B cell (primary cell): ENCODE measurements at regions not wholly inside any gene's neighbourhood (a gene's known extent, or its start where the extent isn't known, plus 50 kb on each side); places are given as distances from the start of the nearest gene placed in this dataset.

Experiments used
- ATAC-seq: fragments of 200-7000 bp; cut with Tn5 transposase; one replicate; pipeline ENCODE4 v1.10.0; 2021; ENCODE audit warnings: low read depth, mild to moderate bottlenecking, moderate number of reproducible peaks, moderate library complexity
- CTCF ChIA-PET: fragments of 350-600 bp; sonication (Branson Sonifier 250); formaldehyde crosslinking; loops from one replicate; lab custom pipeline; 2021; ENCODE audit warnings: antibody characterized with exemption, inconsistent platforms; lab: Charles Lee
- POLR2A ChIA-PET: fragments of 350-600 bp; sonication (Branson Sonifier 250); formaldehyde crosslinking; loops from one replicate; lab custom pipeline; 2021; ENCODE audit warnings: antibody characterized with exemption; lab: Charles Lee
- DNase-seq: peaks from one replicate; pipeline ENCODE4 v3.0.0; 2013
- H2AFZ ChIP-seq: 2 replicates; pipeline ENCODE4 v1.6.1; 2012; ENCODE audit warnings: mild to moderate bottlenecking, low read depth, low read length; ENCODE audit not compliant: insufficient read depth, poor library complexity, severe bottlenecking
- H3K27ac ChIP-seq, 2 donors: 1 replicate in 1 of 2; 2 replicates in 1 of 2; pipeline ENCODE4 v1.5.1; 2012 to 2013; ENCODE audit warnings: low read length in 2 of 2, mild to moderate bottlenecking in 2 of 2, moderate library complexity in 1 of 2
- H3K27me3 ChIP-seq, 4 experiments: fragments of 200-600 bp in 1 of 4; sonication (generic) in 1 of 4; replicated peaks in 1 of 4; 1 replicate in 2 of 4; 2 replicates in 2 of 4; pipeline versions ENCODE4 v1.6.1 to v1.7.0; 2013 to 2016; ENCODE audit warnings: low read length in 3 of 4, mild to moderate bottlenecking in 2 of 4, mixed read lengths in 1 of 4, moderate library complexity in 1 of 4; ENCODE audit not compliant: insufficient read depth in 4 of 4, control insufficient read depth in 3 of 4; ENCODE audit errors: control extremely low read depth in 1 of 4
- H3K36me3 ChIP-seq, 2 experiments: replicated peaks in 1 of 2; 1 replicate in 1 of 2; 2 replicates in 1 of 2; pipeline versions ENCODE4 v1.6.1 to v1.7.1; 2013; ENCODE audit warnings: low read length in 1 of 2; ENCODE audit not compliant: insufficient read depth in 2 of 2, control insufficient read depth in 1 of 2; ENCODE audit errors: control extremely low read depth in 1 of 2, extremely low read depth in 1 of 2
- H3K4me1 ChIP-seq, 2 donors: fragments of 200-600 bp in 1 of 2; sonication (generic) in 1 of 2; 1 replicate in 1 of 2; 2 replicates in 1 of 2; pipeline versions ENCODE4 v1.5.1 to v1.6.1; 2013 to 2017; ENCODE audit warnings: low read length in 2 of 2; ENCODE audit not compliant: control insufficient read depth in 2 of 2, insufficient read depth in 2 of 2
- H3K4me2 ChIP-seq: replicated peaks from 2 replicates; pipeline ENCODE3; 2012; ENCODE audit warnings: mild to moderate bottlenecking, low read depth, low read length; ENCODE audit not compliant: poor library complexity, severe bottlenecking
- H3K4me3 ChIP-seq, 5 experiments: fragments of 200-600 bp in 1 of 5; sonication (generic) in 1 of 5; 1 replicate in 3 of 5; 2 replicates in 2 of 5; pipeline versions ENCODE4 v1.5.1 to v1.7.0; 2011 to 2016; ENCODE audit warnings: low read length in 4 of 5, mild to moderate bottlenecking in 4 of 5, low read depth in 2 of 5, control low read depth in 1 of 5, moderate library complexity in 1 of 5; ENCODE audit not compliant: insufficient read depth in 1 of 5; ENCODE audit errors: control extremely low read depth in 1 of 5, extremely low read depth in 1 of 5
- H3K79me2 ChIP-seq: fragments of 200-600 bp; sonication (generic); one replicate; pipeline ENCODE4 v1.6.0; 2016; ENCODE audit warnings: low read length; ENCODE audit not compliant: control insufficient read depth, insufficient read depth
- H3K9ac ChIP-seq: fragments of 200-600 bp; sonication (generic); 2 replicates; pipeline ENCODE4 v1.6.1; 2017; ENCODE audit warnings: mild to moderate bottlenecking, low read length, moderate library complexity
- H3K9me3 ChIP-seq, 3 donors: one replicate each; pipeline versions ENCODE4 v1.6.1 to v1.7.1; 2013; ENCODE audit warnings: low read length in 2 of 3; ENCODE audit not compliant: control insufficient read depth in 2 of 3, insufficient read depth in 1 of 3; ENCODE audit errors: control extremely low read depth in 1 of 3
- H4K20me1 ChIP-seq: 2 replicates; pipeline ENCODE4 v1.6.0; 2012; ENCODE audit warnings: mild to moderate bottlenecking, low read length; ENCODE audit not compliant: insufficient read depth, control insufficient read depth, poor library complexity, severe bottlenecking
- H3K27ac Mint-ChIP-seq: one replicate; pipeline ENCODE4 v1.8.0; 2021; ENCODE audit warnings: mixed read lengths
- H3K27me3 Mint-ChIP-seq: one replicate; pipeline ENCODE4 v1.8.0; 2021; ENCODE audit warnings: mixed read lengths
- H3K4me1 Mint-ChIP-seq: one replicate; pipeline ENCODE4 v1.8.0; 2021; ENCODE audit warnings: mixed read lengths
- H3K4me3 Mint-ChIP-seq: one replicate; pipeline ENCODE4 v1.8.0; 2021; ENCODE audit warnings: mixed read lengths
- H3K9me3 Mint-ChIP-seq: one replicate; pipeline ENCODE4 v1.8.0; 2022; ENCODE audit warnings: mixed read lengths; ENCODE audit not compliant: insufficient read depth
- EZH2 ChIP-seq: IDR thresholded peaks from 2 replicates; pipeline ENCODE4 v1.6.1; 2012; ENCODE audit warnings: borderline replicate concordance, low read depth, mild to moderate bottlenecking, moderate library complexity, low read length; ENCODE audit not compliant: insufficient read depth, poor library complexity, severe bottlenecking
- WGBS: methylation state at CpG from one replicate; pipeline ENCODE4 v1.1.5; 2013; ENCODE audit warnings: missing lambda C conversion rate; ENCODE audit not compliant: insufficient coverage; 5-methylcytosine and 5-hydroxymethylcytosine counted together
- intact Hi-C: fragments of 100-400 bp; cut with micrococcal nuclease; formaldehyde crosslinking; loops from one replicate; pipeline ENCODE4 v1.10.0; 2022
- TF ChIP-seq, protein P1 (sequence below): fragments of 200-600 bp; IDR thresholded peaks from one replicate; pipeline ENCODE4 v1.8.0; 2022; ENCODE audit warnings: antibody characterized with exemption, mild to moderate bottlenecking

DNA sequence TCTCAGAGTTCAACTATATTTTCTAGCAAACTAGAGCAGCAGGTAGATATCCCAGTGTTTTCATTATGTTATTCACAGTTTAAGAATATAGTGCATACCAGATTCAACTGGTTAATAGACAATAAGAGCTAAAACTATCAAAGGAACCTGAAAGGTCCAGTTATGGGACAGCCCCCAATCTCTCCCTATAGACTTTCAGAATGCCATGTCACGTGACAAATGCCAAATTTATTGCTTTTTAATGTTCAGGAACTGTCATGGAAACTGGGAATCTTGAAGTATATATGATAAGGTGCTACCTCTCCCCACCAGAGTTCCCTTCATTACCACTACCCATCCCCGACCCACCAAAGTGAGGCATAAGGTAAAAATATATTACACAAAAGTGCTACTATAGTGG is 629.0 kb upstream of the SEMA6A start:
- ATAC-seq (no peak), DNase-seq (no peak)
- Histone ChIP-seq H3K4me1 (no peaks in the 10 kb centered on the region), H3K27ac (no peak overlapping the region), H3K27me3 (no peaks in the 10 kb centered on the region), H4K20me1 (no peaks in the 10 kb centered on the region), H3K36me3 (no peaks in the 10 kb centered on the region), H2AFZ (no peak overlapping the region), H3K9me3 (peaks cover 0 to 7% (median 0%) of the 10 kb centered on the region in 3 donors), H3K4me3 (no peak overlapping the region), H3K4me2 (no peak overlapping the region), H3K79me2 (no peaks in the 10 kb centered on the region), H3K9ac (no peak overlapping the region)
- ChIA-PET CTCF (no interaction called here), POLR2A (no interaction called here)
- H3K4me1 Mint-ChIP-seq = no peaks in the 10 kb centered on the region
- intact Hi-C loops = no loop called here
- H3K27me3 Mint-ChIP-seq = no peaks in the 10 kb centered on the region
- TF ChIP-seq, protein P1, sequence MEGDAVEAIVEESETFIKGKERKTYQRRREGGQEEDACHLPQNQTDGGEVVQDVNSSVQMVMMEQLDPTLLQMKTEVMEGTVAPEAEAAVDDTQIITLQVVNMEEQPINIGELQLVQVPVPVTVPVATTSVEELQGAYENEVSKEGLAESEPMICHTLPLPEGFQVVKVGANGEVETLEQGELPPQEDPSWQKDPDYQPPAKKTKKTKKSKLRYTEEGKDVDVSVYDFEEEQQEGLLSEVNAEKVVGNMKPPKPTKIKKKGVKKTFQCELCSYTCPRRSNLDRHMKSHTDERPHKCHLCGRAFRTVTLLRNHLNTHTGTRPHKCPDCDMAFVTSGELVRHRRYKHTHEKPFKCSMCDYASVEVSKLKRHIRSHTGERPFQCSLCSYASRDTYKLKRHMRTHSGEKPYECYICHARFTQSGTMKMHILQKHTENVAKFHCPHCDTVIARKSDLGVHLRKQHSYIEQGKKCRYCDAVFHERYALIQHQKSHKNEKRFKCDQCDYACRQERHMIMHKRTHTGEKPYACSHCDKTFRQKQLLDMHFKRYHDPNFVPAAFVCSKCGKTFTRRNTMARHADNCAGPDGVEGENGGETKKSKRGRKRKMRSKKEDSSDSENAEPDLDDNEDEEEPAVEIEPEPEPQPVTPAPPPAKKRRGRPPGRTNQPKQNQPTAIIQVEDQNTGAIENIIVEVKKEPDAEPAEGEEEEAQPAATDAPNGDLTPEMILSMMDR = no peak
- no peak for TF ChIP-seq EZH2
- no peak overlapping the region for H3K4me3 Mint-ChIP-seq
- H3K9me3 Mint-ChIP-seq = no peaks in the 10 kb centered on the region
- WGBS = no CpG with 5 or more reads among the region's 2 CpGs
- H3K27ac Mint-ChIP-seq = no peak overlapping the region

DNA sequence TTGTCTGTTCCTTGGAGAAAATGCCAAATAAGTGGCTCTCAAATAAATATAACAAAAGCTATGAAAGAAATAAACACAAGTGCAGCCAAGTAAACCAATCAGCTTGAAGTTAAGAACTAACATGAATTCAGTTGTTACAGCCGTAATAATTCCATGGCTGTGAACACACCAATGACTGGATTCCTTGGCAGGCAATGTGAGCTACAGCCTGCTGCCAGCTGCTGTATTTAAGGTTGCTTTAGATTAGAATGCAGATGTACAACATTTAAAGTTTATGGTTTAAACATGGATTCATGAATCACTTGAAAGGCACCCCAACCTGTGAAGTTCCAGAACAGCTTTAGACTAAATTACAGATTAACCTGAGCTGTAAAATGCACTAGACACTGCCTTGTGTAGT is 626.4 kb upstream of the SEMA6A start:
- ATAC-seq (no peak), DNase-seq (no peak)
- intact Hi-C loops = no loop called here
- H3K4me1 ChIP-seq = no peaks in the 10 kb centered on the region
- no peaks in the 10 kb centered on the region for H3K4me1 Mint-ChIP-seq
- no peaks in the 10 kb centered on the region for H3K79me2 ChIP-seq
- H3K9me3 Mint-ChIP-seq = no peaks in the 10 kb centered on the region
- H3K27ac ChIP-seq = no peak overlapping the region
- H3K4me3 Mint-ChIP-seq = no peak overlapping the region
- no peaks in the 10 kb centered on the region for H3K27me3 ChIP-seq
- 89% methylated on average over 1 of the region's 1 CpG for WGBS
- H4K20me1 ChIP-seq = no peaks in the 10 kb centered on the region
- no peaks in the 10 kb centered on the region for H3K27me3 Mint-ChIP-seq
- H3K4me2 ChIP-seq = no peak overlapping the region
- POLR2A ChIA-PET = no interaction called here
- no peak for TF ChIP-seq EZH2
- TF ChIP-seq, protein P1 = no peak
- no peak overlapping the region for H2AFZ ChIP-seq
- no peak overlapping the region for H3K9ac ChIP-seq
- no peaks in the 10 kb centered on the region for H3K36me3 ChIP-seq
- peaks cover 0 to 7% (median 0%) of the 10 kb centered on the region in 3 donors for H3K9me3 ChIP-seq
- no peak overlapping the region for H3K4me3 ChIP-seq
- H3K27ac Mint-ChIP-seq = no peak overlapping the region
- CTCF ChIA-PET = no interaction called here
